Stimulated activated CD4-positive, alpha-beta T cell treated with anti-CD3 and anti-CD28 coated beads, Interleukin-2, amount 100 ng/mL, for 24 hours (primary cell): ENCODE measurements at regions not wholly inside any gene's neighbourhood (a gene's known extent, or its start where the extent isn't known, plus 50 kb on each side); places are given as distances from the start of the nearest gene placed in this dataset.
"Not testable (repeated sequence)": the region's sequence is repeated elsewhere in the genome, so short reads cannot be mapped to it uniquely, and the experiment has no call there.

ENCODE experiments used
- DNase-seq, 2 donors: peaks; one replicate each; pipeline ENCODE4 v3.0.0-alpha.2; 2020

DNA sequence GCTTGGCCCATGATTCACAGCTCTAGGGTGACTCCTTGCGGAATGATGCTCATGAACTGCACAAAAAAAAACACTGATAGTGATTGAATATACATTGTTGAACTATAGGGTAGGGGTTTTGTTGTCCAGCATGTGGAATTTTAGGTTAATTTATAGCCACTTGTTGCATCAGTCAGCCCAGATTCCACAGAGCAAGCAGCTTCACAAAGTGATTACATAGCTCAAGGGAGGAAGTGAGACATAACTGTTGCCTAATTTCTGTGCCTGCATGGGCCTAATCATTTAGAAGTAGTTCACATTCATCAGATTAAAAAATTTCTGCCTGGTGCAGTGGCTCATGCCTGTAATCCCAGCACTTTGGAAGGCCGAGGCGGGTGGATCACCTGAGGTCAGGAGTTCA lies 142.2 kb upstream of the ZNF722 start:
- not testable (repeated sequence) for DNase-seq

DNA sequence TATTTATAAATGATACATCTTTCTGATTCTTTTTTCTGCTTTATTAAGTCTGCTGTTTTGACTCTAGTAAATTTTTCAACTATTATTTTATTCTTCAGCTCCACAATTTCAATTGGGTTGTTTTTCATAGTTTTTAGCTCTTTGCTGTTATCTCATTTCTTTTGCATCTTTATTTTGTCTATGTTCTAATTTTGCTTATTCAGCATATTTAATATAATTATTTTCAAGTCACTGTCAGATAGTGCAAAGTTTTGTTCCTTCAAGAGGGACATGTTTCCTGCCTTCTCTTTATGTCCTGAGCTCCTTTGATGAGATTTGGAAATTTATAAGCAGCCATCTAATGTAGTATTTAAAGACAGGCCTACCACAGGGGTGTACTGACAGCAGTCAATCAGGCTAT lies 131.5 kb upstream of the ZNF722 start:
- no peak for DNase-seq

- not testable (repeated sequence) for DNase-seq
These were observed 124.4 kb upstream of the ZNF722 start for GRCh38 chr7:63874242-63874641.

DNA sequence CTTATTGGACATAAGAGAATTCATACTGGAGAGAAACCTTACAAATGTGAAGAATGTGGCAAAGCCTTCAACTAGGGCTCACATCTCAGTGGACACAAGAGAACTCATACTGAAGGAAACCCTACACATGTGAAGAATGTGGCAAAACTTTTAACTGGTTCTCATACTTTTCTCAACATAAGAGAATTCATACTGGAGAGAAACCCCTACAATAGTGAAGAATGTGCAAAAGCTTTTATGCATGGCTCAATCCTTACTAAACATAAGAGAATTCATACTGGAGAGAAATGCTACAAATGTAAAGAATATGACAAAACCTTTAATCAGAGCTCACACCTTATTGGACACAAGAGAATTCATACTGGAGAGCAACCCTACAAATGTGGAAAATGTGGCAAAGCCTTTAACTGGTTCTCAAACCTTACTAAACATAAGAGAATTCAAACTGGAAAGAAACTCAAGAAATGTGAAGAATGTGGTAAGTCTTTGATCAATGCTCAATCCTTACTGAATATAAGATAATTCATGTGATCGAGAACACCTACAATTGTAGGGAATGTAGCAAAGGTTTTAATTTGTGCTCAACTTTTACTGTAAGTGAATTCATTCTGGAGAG lies 121.8 kb upstream of the ZNF722 start:
- DNase-seq: no peak

- no peak for DNase-seq
These were observed 111.6 kb upstream of the ZNF722 start for GRCh38 chr7:63887031-63887430.

- peak; percentile 78 to 83 for DNase-seq
These were observed 98.8 kb upstream of the ZNF722 start for GRCh38 chr7:63899691-63900393.

DNA sequence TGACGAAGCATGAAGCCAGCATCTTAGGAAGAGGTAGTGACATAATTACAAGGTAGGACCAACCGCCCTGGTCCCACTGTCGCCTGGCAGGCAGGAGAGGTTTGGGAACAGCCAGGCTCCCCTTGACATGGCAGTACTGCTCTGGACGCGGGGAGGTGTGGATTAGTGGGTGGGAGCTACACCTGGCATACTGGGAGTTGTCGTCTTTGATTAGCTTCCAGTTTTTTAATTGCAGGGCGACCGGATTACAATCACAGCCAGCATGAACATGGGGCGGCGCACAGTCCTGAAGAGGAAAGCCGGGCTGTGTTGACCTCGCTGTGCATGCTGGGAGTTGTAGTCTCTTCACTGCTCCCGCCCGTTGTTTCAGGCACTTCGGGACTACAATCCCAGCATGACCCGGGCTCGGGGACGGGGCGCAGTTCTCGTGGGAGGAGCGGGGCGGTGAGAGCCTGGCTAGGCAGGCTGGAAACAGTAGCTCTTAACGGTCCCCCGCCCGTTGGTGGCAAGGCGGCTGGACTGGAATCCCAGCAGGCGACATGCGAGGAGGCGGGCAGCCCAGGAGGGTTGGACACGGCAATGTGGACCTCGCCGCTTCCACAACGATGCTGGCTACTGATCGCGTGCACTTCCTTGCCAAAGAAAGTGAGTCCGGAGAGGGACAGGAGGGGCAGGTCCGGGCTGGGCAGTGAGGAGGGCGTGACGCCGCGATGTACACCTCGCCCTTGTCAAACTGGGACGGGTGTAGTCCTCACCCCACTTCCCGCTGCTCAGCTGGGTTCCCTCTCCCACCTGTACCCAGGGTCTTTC lies 98.0 kb upstream of the ZNF722 start:
- DNase-seq: peak; percentile 86 to 89

GRCh38 chr7:63901204-63901506 lies 97.5 kb upstream of the ZNF722 start:
- peak in 1 of 2 donors; percentile 1 for DNase-seq

DNA sequence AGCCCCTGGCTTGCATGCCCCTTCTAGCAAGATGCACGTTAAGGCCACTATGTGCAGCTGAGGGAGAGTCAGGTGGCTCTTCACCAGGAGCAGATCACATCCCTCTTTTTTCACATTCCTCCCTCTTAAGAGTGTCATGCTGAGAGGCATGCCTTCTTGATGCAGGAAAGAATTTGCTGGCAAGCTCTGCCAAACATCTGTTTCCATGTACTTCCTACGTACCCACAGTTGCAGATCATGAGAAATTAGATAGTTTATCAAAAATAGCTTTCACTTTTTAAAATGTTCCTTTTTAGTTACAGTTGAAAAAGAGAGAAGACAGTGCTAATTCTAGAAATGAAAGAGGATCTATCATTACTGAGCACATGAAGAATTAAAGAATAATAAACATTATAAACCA lies 79.7 kb upstream of the ZNF722 start:
- DNase-seq: no peak

DNA sequence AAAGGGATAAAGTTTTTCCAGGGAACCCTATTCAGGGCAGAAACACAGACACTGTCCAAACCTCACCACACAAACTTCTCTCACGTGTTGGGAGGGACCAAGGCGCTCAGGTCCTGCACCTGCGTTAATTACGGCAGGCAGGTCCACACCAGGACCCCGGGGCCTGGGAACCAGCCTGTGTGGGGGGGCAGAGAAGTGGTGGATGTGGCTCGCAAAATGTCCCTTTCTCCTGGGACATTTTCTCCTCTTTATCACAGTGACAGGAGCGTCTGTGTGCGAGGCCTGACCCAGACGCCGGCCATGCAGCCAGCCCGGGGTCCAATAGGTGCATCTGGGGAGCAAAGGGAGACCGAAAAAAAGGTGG lies 73.4 kb upstream of the ZNF722 start:
- DNase-seq: peak in 1 of 2 donors; percentile 21

GRCh38 chr7:63925626-63926460 lies 72.8 kb upstream of the ZNF722 start:
- DNase-seq: peak; percentile 85 to 88

- DNase-seq: no peak
These were observed 71.4 kb upstream of the ZNF722 start for GRCh38 chr7:63927261-63927660.

GRCh38 chr7:63931057-63931600 lies 67.5 kb upstream of the ZNF722 start:
- DNase-seq: no peak

- no peak for DNase-seq
These were observed 66.6 kb upstream of the ZNF722 start for GRCh38 chr7:63931985-63932577.
